Activated CD8-positive, alpha-beta memory T cell treated with anti-CD3 and anti-CD28 coated beads, Interleukin-2, amount 50 U/mL, for 48 hours (primary cell): ENCODE measurements at regions not wholly inside any gene's neighbourhood (a gene's known extent, or its start where the extent isn't known, plus 50 kb on each side); places are given as distances from the start of the nearest gene placed in this dataset.

Experiments
- DNase-seq: peaks from one replicate; pipeline ENCODE4 v3.0.0-alpha.2; 2020

DNA sequence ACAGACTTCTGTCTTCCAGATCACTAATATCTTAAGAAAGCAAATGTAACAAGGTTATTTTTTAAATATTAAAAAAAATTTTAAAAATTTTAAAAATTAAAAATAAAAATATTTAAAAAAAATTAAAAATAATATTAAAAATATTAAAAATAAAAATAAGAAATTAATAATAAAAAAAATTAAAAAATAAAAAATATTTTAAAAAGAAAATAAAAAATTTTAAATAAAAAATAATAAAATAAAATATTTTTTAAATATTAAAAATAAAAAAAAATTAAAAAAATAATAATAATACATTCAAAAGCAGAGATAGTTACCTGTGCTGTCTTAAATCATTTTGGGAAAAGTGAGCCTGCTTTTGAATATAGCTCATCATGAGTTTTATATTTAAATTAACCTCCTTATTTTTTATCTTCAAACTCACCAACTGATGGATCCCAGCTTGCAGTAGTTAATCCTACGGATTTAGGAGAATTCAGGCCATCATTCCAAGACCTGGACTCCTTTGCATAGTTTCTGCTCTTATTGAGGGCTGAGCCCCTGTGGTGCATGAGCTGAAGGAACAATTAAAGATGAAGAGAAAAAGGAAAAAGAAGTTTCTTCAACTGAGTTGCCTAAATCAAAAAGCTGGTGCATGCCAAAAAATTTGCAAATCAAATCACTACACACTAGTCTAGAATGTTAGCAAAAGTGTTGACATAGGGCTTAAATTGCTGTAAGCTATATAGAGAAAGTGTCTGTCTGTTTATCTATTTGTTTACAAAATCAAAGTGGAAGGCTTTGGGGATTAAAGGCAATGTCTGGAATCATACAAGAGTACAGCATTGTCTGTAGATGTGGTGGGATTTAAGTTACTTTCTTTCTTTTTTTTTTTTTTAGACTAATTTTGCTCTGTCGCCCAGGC is 50.5 kb upstream of the ZNF438 start:
- no peak for DNase-seq

DNA sequence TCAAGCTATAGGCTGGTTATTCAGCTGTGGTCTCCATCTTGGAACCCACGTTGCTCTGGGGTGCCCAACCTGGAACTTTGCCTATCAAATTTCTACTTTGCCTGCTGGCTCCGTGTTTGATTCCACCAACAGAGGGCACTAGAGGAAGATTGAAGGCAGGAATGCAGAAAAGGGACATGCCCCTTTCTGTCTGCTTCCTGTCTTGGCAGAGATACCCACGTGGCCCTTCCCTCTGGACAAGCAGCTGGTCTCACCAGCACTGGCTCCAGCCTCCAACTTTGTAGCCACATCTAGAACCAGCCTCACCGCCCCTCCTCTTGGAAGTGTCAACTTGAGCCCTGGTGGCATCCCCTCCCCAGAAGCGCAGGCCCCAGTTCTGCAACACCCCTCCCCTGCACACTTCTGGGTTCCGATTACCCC is 52.1 kb upstream of the ZNF438 start:
- DNase-seq, result peak; percentile 74

DNA sequence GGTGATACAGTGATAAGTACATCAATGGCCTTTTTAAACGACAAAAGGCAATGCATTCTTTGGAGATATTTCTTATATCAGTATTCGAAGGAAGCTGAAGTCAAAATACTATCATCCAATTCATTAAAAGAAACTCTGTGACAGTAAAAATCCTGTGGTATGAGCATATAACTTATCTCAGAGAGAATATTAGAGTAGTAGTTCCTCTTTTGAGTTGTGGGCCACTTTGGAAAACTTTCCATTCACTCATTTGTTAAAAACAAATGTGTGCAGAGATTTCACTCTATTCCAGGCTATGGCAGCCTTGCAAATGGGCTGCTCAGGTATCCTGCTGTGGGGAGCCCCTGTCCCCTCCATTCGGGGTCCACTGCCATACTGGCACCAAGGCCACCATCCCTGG is 55.3 kb upstream of the ZNF438 start:
- DNase-seq, result no peak

- DNase-seq, result no peak
These were observed 56.2 kb upstream of the ZNF438 start for GRCh38 chr10:31087851-31088250.

- DNase-seq, result no peak
These were observed 59.4 kb upstream of the ZNF438 start for GRCh38 chr10:31090894-31091607.

GRCh38 chr10:31095677-31096560 is 64.3 kb upstream of the ZNF438 start:
- DNase-seq, result no peak

DNA sequence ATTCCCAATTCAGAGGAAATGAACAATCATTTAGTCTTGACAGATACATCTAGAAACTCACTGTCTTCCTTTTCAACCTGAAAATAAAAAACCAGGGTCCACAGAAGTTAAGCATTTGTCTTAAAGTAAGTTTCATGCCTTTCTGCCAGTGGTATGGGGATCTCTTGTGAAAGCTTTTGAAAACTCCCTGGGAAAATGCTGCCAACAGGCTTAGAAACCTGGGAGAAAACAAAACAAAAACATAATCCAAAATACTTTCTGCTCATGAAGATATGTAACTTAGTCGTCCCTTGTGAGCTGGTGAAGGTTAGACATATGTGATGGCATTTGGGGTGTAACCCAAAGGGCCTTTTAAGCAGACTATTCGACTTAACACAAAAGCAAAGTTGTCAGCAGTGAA is 66.4 kb upstream of the ZNF438 start:
- DNase-seq, result no peak

DNA sequence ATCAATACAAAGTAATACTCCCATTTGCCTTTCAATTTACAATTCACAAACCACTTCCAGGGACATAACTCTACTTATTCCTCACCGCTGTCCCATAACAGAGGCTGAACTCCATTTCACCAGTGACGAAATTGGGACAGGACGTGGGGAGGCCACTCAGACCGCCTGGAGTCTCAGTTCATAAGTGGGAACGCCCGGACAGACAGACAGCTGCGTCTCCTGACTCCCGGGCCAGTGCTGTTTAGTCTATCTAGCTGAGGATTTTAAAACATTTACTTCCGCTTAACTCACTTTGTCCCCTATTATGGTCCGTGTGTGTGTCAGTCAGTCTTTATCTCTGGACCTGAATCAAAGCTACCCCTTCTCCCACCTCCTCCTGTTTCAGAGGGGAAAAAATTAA is 67.4 kb upstream of the ZNF438 start:
- no peak for DNase-seq

DNA sequence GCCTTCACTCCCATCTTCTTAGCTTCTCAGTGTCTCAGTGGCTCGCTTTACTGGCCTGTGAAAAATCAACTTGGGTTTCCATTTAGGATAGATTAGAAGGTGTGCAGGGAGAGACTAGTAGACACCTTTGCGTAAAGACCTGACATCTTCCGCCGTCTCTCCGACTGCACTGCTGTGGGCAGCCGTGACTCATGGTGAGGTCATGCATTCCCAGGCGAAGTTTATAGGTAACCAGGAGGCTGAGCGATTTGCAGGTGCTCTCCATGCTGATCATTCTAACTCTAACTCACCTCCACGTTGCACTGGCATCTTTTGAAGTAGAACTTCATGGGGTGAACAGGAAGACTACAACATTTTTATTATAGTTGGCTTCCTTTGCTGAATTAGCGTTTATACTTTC is 68.0 kb upstream of the ZNF438 start:
- no peak for DNase-seq

- no peak for DNase-seq
These were observed 68.5 kb upstream of the ZNF438 start for GRCh38 chr10:31100115-31100601.

DNA sequence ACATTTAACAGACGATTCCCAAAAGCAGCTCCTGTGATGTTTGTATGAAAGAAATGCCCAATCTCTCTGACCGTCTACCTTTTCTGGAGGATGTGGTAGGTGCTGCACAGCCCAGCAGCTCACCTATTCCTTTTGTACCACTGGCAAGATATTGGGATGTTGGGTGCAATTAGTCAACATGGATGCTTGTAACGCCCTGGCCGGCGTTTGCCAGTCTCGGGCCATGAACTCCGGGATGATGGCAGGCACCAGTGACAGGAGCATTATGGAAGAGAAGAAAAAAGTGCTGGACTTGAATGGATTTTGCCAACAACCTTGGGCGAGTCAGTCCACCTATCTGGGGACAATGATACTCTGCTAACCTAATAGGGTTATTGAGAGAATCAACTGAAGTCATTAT is 69.0 kb upstream of the ZNF438 start:
- DNase-seq, result no peak

- peak; percentile 66 for DNase-seq
These were observed 69.5 kb upstream of the ZNF438 start for GRCh38 chr10:31101123-31101522.

- no peak for DNase-seq
These were observed 70.8 kb upstream of the ZNF438 start for GRCh38 chr10:31102421-31102820.

DNA sequence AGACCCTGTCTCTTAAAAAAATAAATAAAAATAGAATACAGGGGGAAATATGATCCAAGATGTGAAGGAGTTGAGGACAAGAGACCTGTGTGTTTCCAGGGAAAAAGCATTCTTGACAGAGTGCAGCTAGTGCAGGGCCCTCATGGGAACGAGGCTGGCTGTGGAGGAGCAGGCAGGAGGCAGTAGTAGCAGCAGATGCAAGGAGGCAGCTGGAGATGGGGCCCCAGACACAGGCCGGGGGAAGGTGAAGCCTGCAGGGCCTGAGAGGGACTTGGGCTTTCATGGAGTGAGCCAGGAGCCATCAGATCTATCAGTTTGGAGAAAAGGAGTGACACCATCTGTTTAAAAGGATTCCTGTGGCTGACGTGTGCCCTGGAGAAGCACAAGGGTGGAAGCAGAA is 71.4 kb upstream of the ZNF438 start:
- no peak for DNase-seq

- DNase-seq, result no peak
These were observed 81.3 kb upstream of the ZNF438 start for GRCh38 chr10:31112961-31113360.

DNA sequence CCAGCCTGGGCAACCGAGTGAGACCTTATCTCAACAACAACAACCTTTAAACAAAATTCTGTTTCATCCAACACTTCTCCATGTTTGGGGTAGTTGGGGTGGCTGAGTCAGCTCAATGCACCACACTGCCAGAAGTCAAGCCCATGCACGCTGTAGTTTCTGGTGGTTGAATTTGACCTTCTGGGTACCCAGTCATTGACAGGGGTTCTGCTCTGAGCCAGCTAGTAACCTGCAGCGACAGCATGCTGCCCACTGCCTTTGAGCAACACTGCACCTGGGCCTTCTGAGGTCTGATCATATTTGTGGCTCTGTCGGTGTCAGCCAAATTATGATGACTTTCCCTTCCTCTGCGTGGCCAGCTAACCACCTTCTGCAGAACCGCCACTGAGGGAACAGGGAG is 84.6 kb upstream of the ZNF438 start:
- no peak for DNase-seq

GRCh38 chr10:31118556-31118955 is 86.9 kb upstream of the ZNF438 start:
- DNase-seq, result no peak

- no peak for DNase-seq
These were observed 88.7 kb upstream of the ZNF438 start for GRCh38 chr10:31120392-31120791.

- DNase-seq, result no peak
These were observed 89.5 kb upstream of the ZNF438 start for GRCh38 chr10:31120961-31121685.

GRCh38 chr10:31121757-31122577 is 90.3 kb upstream of the ZNF438 start:
- DNase-seq, result no peak

DNA sequence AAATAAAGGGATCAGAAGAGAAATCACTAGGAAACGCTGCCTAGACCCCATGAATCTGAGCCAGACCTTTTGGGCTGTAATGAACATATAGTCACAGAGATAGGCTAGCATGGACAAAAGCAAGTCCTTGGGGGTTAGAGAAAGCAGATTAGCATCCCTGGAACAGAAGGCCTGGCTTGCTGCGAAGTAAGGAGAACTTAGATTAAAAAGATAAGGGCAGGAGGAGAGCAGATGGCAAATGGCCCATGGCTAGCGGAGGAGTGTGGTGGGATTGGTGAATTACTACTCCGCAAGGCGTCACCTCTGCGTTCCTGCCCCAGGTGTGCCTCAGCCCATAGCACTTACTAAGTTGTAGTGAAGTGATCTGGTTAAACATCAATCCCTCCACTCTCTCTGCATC is 92.3 kb upstream of the ZNF438 start:
- DNase-seq, result no peak

DNA sequence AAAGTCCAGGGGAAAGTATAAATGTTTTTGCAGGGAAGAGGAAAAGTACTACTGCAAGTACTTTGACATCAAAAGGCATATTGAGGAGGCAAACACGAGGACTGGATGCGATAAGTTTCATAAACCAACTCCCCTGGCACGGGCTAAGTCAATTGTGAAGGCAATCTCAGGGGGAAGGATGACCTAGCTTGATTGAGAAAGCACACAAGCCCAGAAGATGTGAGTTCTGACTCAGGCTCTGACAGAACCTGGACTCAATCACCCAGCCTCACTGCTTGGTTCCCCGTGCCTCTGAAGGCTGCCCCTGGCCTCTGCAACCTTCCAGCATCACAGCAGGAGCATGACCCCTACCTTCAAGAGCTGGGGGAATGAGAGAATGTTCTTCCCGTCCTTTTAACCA is 93.2 kb upstream of the ZNF438 start:
- DNase-seq, result no peak
